ENCODE measurements at regions not wholly inside any gene's neighbourhood (a gene's known extent, or its start where the extent isn't known, plus 50 kb on each side); places are given as distances from the start of the nearest gene placed in this dataset.

- Histone ChIP-seq H3K36me3 (ENCODE audit: control insufficient read depth in 2 of 2, extremely low read depth in 1 of 2, insufficient read depth in 2 of 2, low read length in 2 of 2) (no peaks in the 10 kb centered on the region), H3K27me3 (ENCODE audit: control insufficient read depth, extremely low read depth, insufficient read depth, low read length) (peaks cover 13% of the 10 kb centered on the region), H3K4me2 (ENCODE audit: control insufficient read depth, extremely low read depth, insufficient read depth, low read depth, low read length) (no peak overlapping the region), H3K9me1 (ENCODE audit: control insufficient read depth, extremely low read depth, insufficient read depth, low read length) (no peaks in the 10 kb centered on the region), H3K9ac (ENCODE audit: control insufficient read depth, extremely low read depth, insufficient read depth, low read length) (no peak overlapping the region), H3K9me3 (ENCODE audit: control insufficient read depth, low read depth, low read length) (peaks cover 8% of the 10 kb centered on the region), H4K20me1 (ENCODE audit: control insufficient read depth, extremely low read depth, insufficient read depth, low read length) (no peaks in the 10 kb centered on the region), H3K4me3 (ENCODE audit: control insufficient read depth in 2 of 3, extremely low read depth in 1 of 3, insufficient read depth in 2 of 3, low read depth in 1 of 3, low read length in 3 of 3) (no peak overlapping the region), H3K4me1 (ENCODE audit: control insufficient read depth, extremely low read depth, insufficient read depth, low read length) (no peaks in the 10 kb centered on the region), H2AFZ (ENCODE audit: control insufficient read depth, low read length) (no peak overlapping the region), H3K79me2 (ENCODE audit: control insufficient read depth, insufficient read depth, low read length) (no peaks in the 10 kb centered on the region), H3K27ac (ENCODE audit: control insufficient read depth, insufficient read depth, low read length) (no peak overlapping the region)
- FAIRE-seq (no peak), DNase-seq (ENCODE audit: low read depth, low spot score) (no peak)
- TF ChIP-seq, protein P1, sequence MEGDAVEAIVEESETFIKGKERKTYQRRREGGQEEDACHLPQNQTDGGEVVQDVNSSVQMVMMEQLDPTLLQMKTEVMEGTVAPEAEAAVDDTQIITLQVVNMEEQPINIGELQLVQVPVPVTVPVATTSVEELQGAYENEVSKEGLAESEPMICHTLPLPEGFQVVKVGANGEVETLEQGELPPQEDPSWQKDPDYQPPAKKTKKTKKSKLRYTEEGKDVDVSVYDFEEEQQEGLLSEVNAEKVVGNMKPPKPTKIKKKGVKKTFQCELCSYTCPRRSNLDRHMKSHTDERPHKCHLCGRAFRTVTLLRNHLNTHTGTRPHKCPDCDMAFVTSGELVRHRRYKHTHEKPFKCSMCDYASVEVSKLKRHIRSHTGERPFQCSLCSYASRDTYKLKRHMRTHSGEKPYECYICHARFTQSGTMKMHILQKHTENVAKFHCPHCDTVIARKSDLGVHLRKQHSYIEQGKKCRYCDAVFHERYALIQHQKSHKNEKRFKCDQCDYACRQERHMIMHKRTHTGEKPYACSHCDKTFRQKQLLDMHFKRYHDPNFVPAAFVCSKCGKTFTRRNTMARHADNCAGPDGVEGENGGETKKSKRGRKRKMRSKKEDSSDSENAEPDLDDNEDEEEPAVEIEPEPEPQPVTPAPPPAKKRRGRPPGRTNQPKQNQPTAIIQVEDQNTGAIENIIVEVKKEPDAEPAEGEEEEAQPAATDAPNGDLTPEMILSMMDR (optimal IDR thresholded peaks at IDR 0.05 in 1 of 3, IDR thresholded peaks at IDR 0.05 in 1 of 3, conservative IDR thresholded peaks at IDR 0.05 in 1 of 3; ENCODE audit: extremely low read depth in 1 of 3, insufficient read depth in 2 of 3, low read length in 3 of 3): no peak
- TF ChIP-seq EZH2 (IDR thresholded peaks at IDR 0.05; ENCODE audit: low read length): no peak
- dilution Hi-C loops (cut with MboI; ENCODE audit: extremely low pct_ligation_motif_present, low sequenced_read_pairs): no loop called here
These were observed 151.2 kb upstream of the HS6ST1 start for GRCh38 chr2:128469875-128470274.

- no peak for TF ChIP-seq EZH2 (IDR thresholded peaks at IDR 0.05; ENCODE audit: low read length)
- TF ChIP-seq, protein P1 (optimal IDR thresholded peaks at IDR 0.05 in 1 of 3, IDR thresholded peaks at IDR 0.05 in 1 of 3, conservative IDR thresholded peaks at IDR 0.05 in 1 of 3; ENCODE audit: extremely low read depth in 1 of 3, insufficient read depth in 2 of 3, low read length in 3 of 3): no peak
- dilution Hi-C loops (cut with MboI; ENCODE audit: extremely low pct_ligation_motif_present, low sequenced_read_pairs): no loop called here
- H3K9me3 ChIP-seq (ENCODE audit: control insufficient read depth, low read depth, low read length): peaks cover 8% of the 10 kb centered on the region
- H3K36me3 ChIP-seq (ENCODE audit: control insufficient read depth in 2 of 2, extremely low read depth in 1 of 2, insufficient read depth in 2 of 2, low read length in 2 of 2): no peaks in the 10 kb centered on the region
- no peak overlapping the region for H3K27ac ChIP-seq (ENCODE audit: control insufficient read depth, insufficient read depth, low read length)
- DNase-seq (ENCODE audit: low read depth, low spot score) (no peak), FAIRE-seq (no peak)
- H4K20me1 ChIP-seq (ENCODE audit: control insufficient read depth, extremely low read depth, insufficient read depth, low read length): no peaks in the 10 kb centered on the region
- no peak overlapping the region for H2AFZ ChIP-seq (ENCODE audit: control insufficient read depth, low read length)
- H3K9ac ChIP-seq (ENCODE audit: control insufficient read depth, extremely low read depth, insufficient read depth, low read length): no peak overlapping the region
- no peak overlapping the region for H3K4me2 ChIP-seq (ENCODE audit: control insufficient read depth, extremely low read depth, insufficient read depth, low read depth, low read length)
- no peaks in the 10 kb centered on the region for H3K79me2 ChIP-seq (ENCODE audit: control insufficient read depth, insufficient read depth, low read length)
- H3K4me1 ChIP-seq (ENCODE audit: control insufficient read depth, extremely low read depth, insufficient read depth, low read length): no peaks in the 10 kb centered on the region
- H3K9me1 ChIP-seq (ENCODE audit: control insufficient read depth, extremely low read depth, insufficient read depth, low read length): no peaks in the 10 kb centered on the region
- peaks cover 19% of the 10 kb centered on the region for H3K27me3 ChIP-seq (ENCODE audit: control insufficient read depth, extremely low read depth, insufficient read depth, low read length)
- H3K4me3 ChIP-seq (ENCODE audit: control insufficient read depth in 2 of 3, extremely low read depth in 1 of 3, insufficient read depth in 2 of 3, low read depth in 1 of 3, low read length in 3 of 3): no peak overlapping the region
These were observed 154.1 kb upstream of the HS6ST1 start for GRCh38 chr2:128472789-128473174.
